ENCODE measurements at regions not wholly inside any gene's neighbourhood (a gene's known extent, or its start where the extent isn't known, plus 50 kb on each side); places are given as distances from the start of the nearest gene placed in this dataset.

- H3K36me3 ChIP-seq (ENCODE audit: insufficient read depth, low read length), result no peaks in the 10 kb centered on the region
- DNase-seq, result no peak
- H3K4me3 Mint-ChIP-seq, result no peak overlapping the region
- no peaks in the 10 kb centered on the region for H3K36me3 Mint-ChIP-seq
- peaks cover 0 to 24% (median 0%) of the 10 kb centered on the region in 5 donors for H3K9me3 Mint-ChIP-seq
- H3K27ac Mint-ChIP-seq, result no peak overlapping the region
- no peaks in the 10 kb centered on the region for H3K9me3 ChIP-seq (ENCODE audit: low read length)
- no peaks in the 10 kb centered on the region for H3K4me1 Mint-ChIP-seq
- CTCF ChIA-PET, result no interaction called here
- no peaks in the 10 kb centered on the region for H3K27me3 Mint-ChIP-seq
- H3K27ac ChIP-seq (ENCODE audit: low read depth, low read length), result no peak overlapping the region
- no peaks in the 10 kb centered on the region for H3K4me1 ChIP-seq (ENCODE audit: insufficient read depth, low read length)
- H3K4me3 ChIP-seq (ENCODE audit: low read length), result no peak overlapping the region
- POLR2A ChIA-PET, result no interaction called here
- no peaks in the 10 kb centered on the region for H3K27me3 ChIP-seq (ENCODE audit: insufficient read depth, low read length, poor library complexity, severe bottlenecking)
Observed at GRCh38 chr4:45621971-45622370, 501.9 kb downstream of the GABRG1 start.

GRCh38 chr4:45620808-45621207 is 503.0 kb downstream of the GABRG1 start:
- Histone ChIP-seq H3K27ac (ENCODE audit: low read depth, low read length) (no peak overlapping the region), H3K27me3 (ENCODE audit: insufficient read depth, low read length, poor library complexity, severe bottlenecking) (no peaks in the 10 kb centered on the region), H3K36me3 (ENCODE audit: insufficient read depth, low read length) (no peaks in the 10 kb centered on the region), H3K4me1 (ENCODE audit: insufficient read depth, low read length) (no peaks in the 10 kb centered on the region), H3K4me3 (ENCODE audit: low read length) (no peak overlapping the region), H3K9me3 (ENCODE audit: low read length) (no peaks in the 10 kb centered on the region)
- no peak for DNase-seq
- Mint-ChIP-seq H3K9me3 (peaks cover 0 to 21% (median 2%) of the 10 kb centered on the region in 5 donors), H3K36me3 (no peaks in the 10 kb centered on the region), H3K27ac (no peak overlapping the region), H3K4me3 (no peak overlapping the region), H3K4me1 (no peaks in the 10 kb centered on the region), H3K27me3 (no peaks in the 10 kb centered on the region)
- ChIA-PET POLR2A (no interaction called here), CTCF (no interaction called here)

- H3K4me3 Mint-ChIP-seq, result no peak overlapping the region
Observed at GRCh38 chr4:45596379-45597101, 527.3 kb downstream of the GABRG1 start.

GRCh38 chr4:45580334-45580733 is 543.5 kb downstream of the GABRG1 start:
- H3K36me3 ChIP-seq (ENCODE audit: insufficient read depth, low read length), result no peaks in the 10 kb centered on the region
- no peaks in the 10 kb centered on the region for H3K9me3 ChIP-seq (ENCODE audit: low read length)
- H3K4me1 Mint-ChIP-seq, result no peaks in the 10 kb centered on the region
- no peak overlapping the region for H3K4me3 ChIP-seq (ENCODE audit: low read length)
- CTCF ChIA-PET, result no interaction called here
- no peaks in the 10 kb centered on the region for H3K4me1 ChIP-seq (ENCODE audit: insufficient read depth, low read length)
- H3K36me3 Mint-ChIP-seq, result no peaks in the 10 kb centered on the region
- POLR2A ChIA-PET, result no interaction called here
- H3K4me3 Mint-ChIP-seq, result no peak overlapping the region
- H3K27me3 Mint-ChIP-seq, result no peaks in the 10 kb centered on the region
- DNase-seq, result no peak
- H3K9me3 Mint-ChIP-seq, result peaks cover 6 to 57% (median 12%) of the 10 kb centered on the region in 5 donors
- no peak overlapping the region for H3K27ac ChIP-seq (ENCODE audit: low read depth, low read length)
- no peaks in the 10 kb centered on the region for H3K27me3 ChIP-seq (ENCODE audit: insufficient read depth, low read length, poor library complexity, severe bottlenecking)
- H3K27ac Mint-ChIP-seq, result no peak overlapping the region

More at GRCh38 chr4:45596379-45597101, 527.3 kb downstream of the GABRG1 start:
- H3K27me3 Mint-ChIP-seq, result no peaks in the 10 kb centered on the region
- Histone ChIP-seq H3K4me3 (ENCODE audit: low read length) (no peak overlapping the region), H3K27ac (ENCODE audit: low read depth, low read length) (no peak overlapping the region), H3K9me3 (ENCODE audit: low read length) (no peaks in the 10 kb centered on the region), H3K27me3 (ENCODE audit: insufficient read depth, low read length, poor library complexity, severe bottlenecking) (no peaks in the 10 kb centered on the region), H3K36me3 (ENCODE audit: insufficient read depth, low read length) (no peaks in the 10 kb centered on the region), H3K4me1 (ENCODE audit: insufficient read depth, low read length) (no peaks in the 10 kb centered on the region)
- no peaks in the 10 kb centered on the region for H3K4me1 Mint-ChIP-seq
- no peak overlapping the region for H3K27ac Mint-ChIP-seq
- no peak for DNase-seq
- no peaks in the 10 kb centered on the region for H3K36me3 Mint-ChIP-seq
- ChIA-PET CTCF (no interaction called here), POLR2A (no interaction called here)
- H3K9me3 Mint-ChIP-seq, result peaks cover 0 to 28% (median 12%) of the 10 kb centered on the region in 5 donors

- H3K4me3 Mint-ChIP-seq, result no peak overlapping the region
- no peaks in the 10 kb centered on the region for H3K4me1 Mint-ChIP-seq
- no peaks in the 10 kb centered on the region for H3K27me3 Mint-ChIP-seq
- Histone ChIP-seq H3K27me3 (ENCODE audit: insufficient read depth, low read length, poor library complexity, severe bottlenecking) (no peaks in the 10 kb centered on the region), H3K27ac (ENCODE audit: low read depth, low read length) (no peak overlapping the region), H3K4me1 (ENCODE audit: insufficient read depth, low read length) (no peaks in the 10 kb centered on the region), H3K36me3 (ENCODE audit: insufficient read depth, low read length) (no peaks in the 10 kb centered on the region), H3K9me3 (ENCODE audit: low read length) (no peaks in the 10 kb centered on the region), H3K4me3 (ENCODE audit: low read length) (no peak overlapping the region)
- H3K27ac Mint-ChIP-seq, result no peak overlapping the region
- DNase-seq, result no peak
- H3K9me3 Mint-ChIP-seq, result peaks cover 3 to 48% (median 10%) of the 10 kb centered on the region in 5 donors
- ChIA-PET POLR2A (no interaction called here), CTCF (no interaction called here)
- H3K36me3 Mint-ChIP-seq, result no peaks in the 10 kb centered on the region
Observed at GRCh38 chr4:45578874-45579273, 545.0 kb downstream of the GABRG1 start.

GRCh38 chr4:45576275-45576674 is 547.6 kb downstream of the GABRG1 start:
- peaks cover 5 to 36% (median 11%) of the 10 kb centered on the region in 5 donors for H3K9me3 Mint-ChIP-seq
- Histone ChIP-seq H3K4me1 (ENCODE audit: insufficient read depth, low read length) (no peaks in the 10 kb centered on the region), H3K9me3 (ENCODE audit: low read length) (no peaks in the 10 kb centered on the region), H3K27me3 (ENCODE audit: insufficient read depth, low read length, poor library complexity, severe bottlenecking) (no peaks in the 10 kb centered on the region), H3K36me3 (ENCODE audit: insufficient read depth, low read length) (no peaks in the 10 kb centered on the region), H3K27ac (ENCODE audit: low read depth, low read length) (no peak overlapping the region), H3K4me3 (ENCODE audit: low read length) (no peak overlapping the region)
- ChIA-PET POLR2A (no interaction called here), CTCF (no interaction called here)
- H3K4me3 Mint-ChIP-seq, result no peak overlapping the region
- no peaks in the 10 kb centered on the region for H3K4me1 Mint-ChIP-seq
- no peak overlapping the region for H3K27ac Mint-ChIP-seq
- no peaks in the 10 kb centered on the region for H3K36me3 Mint-ChIP-seq
- no peak for DNase-seq
- H3K27me3 Mint-ChIP-seq, result no peaks in the 10 kb centered on the region

- no peaks in the 10 kb centered on the region for H3K27me3 Mint-ChIP-seq
- no peaks in the 10 kb centered on the region for H3K4me1 ChIP-seq (ENCODE audit: insufficient read depth, low read length)
- ChIA-PET CTCF (no interaction called here), POLR2A (no interaction called here)
- H3K27ac ChIP-seq (ENCODE audit: low read depth, low read length), result no peak overlapping the region
- DNase-seq, result no peak
- H3K27ac Mint-ChIP-seq, result no peak overlapping the region
- H3K9me3 ChIP-seq (ENCODE audit: low read length), result no peaks in the 10 kb centered on the region
- no peak overlapping the region for H3K4me3 Mint-ChIP-seq
- no peaks in the 10 kb centered on the region for H3K36me3 Mint-ChIP-seq
- no peaks in the 10 kb centered on the region for H3K36me3 ChIP-seq (ENCODE audit: insufficient read depth, low read length)
- no peak overlapping the region for H3K4me3 ChIP-seq (ENCODE audit: low read length)
- H3K4me1 Mint-ChIP-seq, result no peaks in the 10 kb centered on the region
- peaks cover 3 to 20% (median 9%) of the 10 kb centered on the region in 5 donors for H3K9me3 Mint-ChIP-seq
- no peaks in the 10 kb centered on the region for H3K27me3 ChIP-seq (ENCODE audit: insufficient read depth, low read length, poor library complexity, severe bottlenecking)
Observed at GRCh38 chr4:45569619-45570018, 554.2 kb downstream of the GABRG1 start.

- H3K27ac Mint-ChIP-seq, result no peak overlapping the region
- Histone ChIP-seq H3K4me3 (ENCODE audit: low read length) (no peak overlapping the region), H3K27ac (ENCODE audit: low read depth, low read length) (no peak overlapping the region), H3K4me1 (ENCODE audit: insufficient read depth, low read length) (no peaks in the 10 kb centered on the region), H3K9me3 (ENCODE audit: low read length) (no peaks in the 10 kb centered on the region), H3K27me3 (ENCODE audit: insufficient read depth, low read length, poor library complexity, severe bottlenecking) (no peaks in the 10 kb centered on the region), H3K36me3 (ENCODE audit: insufficient read depth, low read length) (no peaks in the 10 kb centered on the region)
- CTCF ChIA-PET, result no interaction called here
- H3K4me1 Mint-ChIP-seq, result no peaks in the 10 kb centered on the region
- no peak overlapping the region for H3K4me3 Mint-ChIP-seq
- peaks cover 3 to 20% (median 6%) of the 10 kb centered on the region in 5 donors for H3K9me3 Mint-ChIP-seq
- no peak for DNase-seq
- no peaks in the 10 kb centered on the region for H3K27me3 Mint-ChIP-seq
- no peaks in the 10 kb centered on the region for H3K36me3 Mint-ChIP-seq
- POLR2A ChIA-PET, result no interaction called here
Observed at GRCh38 chr4:45568694-45569093, 555.2 kb downstream of the GABRG1 start.

All from CD8-positive, alpha-beta memory T cell (primary cell).